WTC11 (cell line): ENCODE measurements at regions not wholly inside any gene's neighbourhood (a gene's known extent, or its start where the extent isn't known, plus 50 kb on each side); places are given as distances from the start of the nearest gene placed in this dataset.

ENCODE experiments used
- ATAC-seq: fragments of 200-7000 bp; cut with Tn5 transposase; 2 replicates; pipeline ENCODE4 v1.10.0; 2021; ENCODE audit warnings: mild to moderate bottlenecking, moderate library complexity
- CTCF ChIA-PET: fragments of 300-600 bp; sonication (Branson Sonifier 250); formaldehyde crosslinking; loops from one replicate; lab custom pipeline; 2021; ENCODE audit warnings: antibody characterized with exemption; lab: Charles Lee
- POLR2A ChIA-PET: fragments of 350-600 bp; sonication (Branson Sonifier 250); formaldehyde crosslinking; loops from one replicate; lab custom pipeline; 2021; ENCODE audit warnings: antibody characterized with exemption; lab: Charles Lee
- DNase-seq: peaks from one replicate; pipeline ENCODE4 v3.0.0; 2021; ENCODE audit warnings: low spot score
- H3K27ac Mint-ChIP-seq: 2 replicates; pipeline ENCODE4 v1.8.0; 2021; ENCODE audit warnings: mixed read lengths
- H3K27me3 Mint-ChIP-seq: 2 replicates; pipeline ENCODE4 v1.8.0; 2021; ENCODE audit warnings: low read depth, mild to moderate bottlenecking, moderate library complexity, mixed read lengths
- H3K36me3 Mint-ChIP-seq: 2 replicates; pipeline ENCODE4 v1.8.0; 2021; ENCODE audit warnings: mixed read lengths
- H3K4me1 Mint-ChIP-seq: 2 replicates; pipeline ENCODE4 v1.8.0; 2022; ENCODE audit warnings: mixed read lengths
- H3K4me3 Mint-ChIP-seq: 2 replicates; pipeline ENCODE4 v1.8.0; 2021; ENCODE audit warnings: mild to moderate bottlenecking, moderate library complexity, mixed read lengths
- H3K9me3 Mint-ChIP-seq: 2 replicates; pipeline ENCODE4 v1.8.0; 2021; ENCODE audit warnings: mixed read lengths
- ATF1 ChIP-seq: sonication (generic); formaldehyde crosslinking; IDR thresholded peaks from 2 replicates; pipeline ENCODE4 v1.8.1; 2023; ENCODE audit warnings: mild to moderate bottlenecking, moderate library complexity, missing genetic modification reagents
- CBFB ChIP-seq: sonication (generic); formaldehyde crosslinking; IDR thresholded peaks from 2 replicates; pipeline ENCODE4 v1.8.1; 2022; ENCODE audit warnings: mild to moderate bottlenecking, low read depth, missing genetic modification reagents
- CREB1 ChIP-seq: sonication (generic); formaldehyde crosslinking; IDR thresholded peaks from 2 replicates; pipeline ENCODE4 v1.8.0; 2023; ENCODE audit warnings: mild to moderate bottlenecking, missing genetic modification reagents
- EMX1 ChIP-seq: fragments of 250-450 bp; sonication (Bioruptor Pico); IDR thresholded peaks from 2 replicates; pipeline ENCODE4 v1.8.0; 2021; ENCODE audit warnings: mild to moderate bottlenecking
- GRHL2 ChIP-seq: fragments of 250-450 bp; sonication (Bioruptor Pico); IDR thresholded peaks from 2 replicates; pipeline ENCODE4 v1.8.0; 2022; ENCODE audit warnings: mild to moderate bottlenecking, moderate library complexity; ENCODE audit not compliant: insufficient replicate concordance, severe bottlenecking
- GTF2I ChIP-seq: fragments of 250-450 bp; sonication (Bioruptor Pico); conservative IDR thresholded peaks from 2 replicates; pipeline ENCODE4 v1.4.0; 2021; ENCODE audit warnings: mild to moderate bottlenecking
- MXD4 ChIP-seq: fragments of 250-450 bp; sonication (Bioruptor Pico); IDR thresholded peaks from 2 replicates; pipeline ENCODE4 v1.8.0; 2021; ENCODE audit warnings: mild to moderate bottlenecking, moderate library complexity, borderline replicate concordance
- MYBL2 ChIP-seq: sonication (generic); formaldehyde crosslinking; IDR thresholded peaks from 2 replicates; pipeline ENCODE4 v1.8.1; 2023; ENCODE audit warnings: mild to moderate bottlenecking, moderate library complexity, missing genetic modification reagents
- RORB ChIP-seq: fragments of 250-450 bp; sonication (Bioruptor Pico); IDR thresholded peaks from 2 replicates; pipeline ENCODE4 v1.9.0; 2021; ENCODE audit warnings: mild to moderate bottlenecking
- SP1 ChIP-seq: sonication (generic); formaldehyde crosslinking; conservative IDR thresholded peaks from 2 replicates; pipeline ENCODE4 v1.8.1; 2022; ENCODE audit warnings: missing genetic modification reagents
- ZNF121 ChIP-seq: sonication (generic); formaldehyde crosslinking; IDR thresholded peaks from 2 replicates; pipeline ENCODE4 v1.8.0; 2023; ENCODE audit warnings: missing genetic modification reagents
- TF ChIP-seq, protein P1 (sequence below): sonication (generic); formaldehyde crosslinking; IDR thresholded peaks from 2 replicates; pipeline ENCODE4 v1.8.1; 2023; ENCODE audit warnings: mild to moderate bottlenecking, missing genetic modification reagents, moderate library complexity
- TF ChIP-seq, protein P2 (sequence below): fragments of 250-450 bp; sonication (Bioruptor Pico); IDR thresholded peaks from 2 replicates; pipeline ENCODE4 v1.9.0; 2021; ENCODE audit warnings: mild to moderate bottlenecking, borderline replicate concordance
- TF ChIP-seq, protein P3 (sequence below): sonication (generic); formaldehyde crosslinking; IDR thresholded peaks from 2 replicates; pipeline ENCODE4 v1.8.1; 2023; ENCODE audit warnings: mild to moderate bottlenecking, missing genetic modification reagents
- TF ChIP-seq, protein P4 (sequence below): fragments of 250-450 bp; sonication (Bioruptor Pico); IDR thresholded peaks from 2 replicates; pipeline ENCODE4 v1.9.0; 2021; ENCODE audit warnings: mild to moderate bottlenecking
- TF ChIP-seq, protein P5 (sequence below): sonication (generic); formaldehyde crosslinking; IDR thresholded peaks from 2 replicates; pipeline ENCODE4 v1.8.1; 2022; ENCODE audit warnings: mild to moderate bottlenecking, missing genetic modification reagents, moderate library complexity, borderline replicate concordance
- TF ChIP-seq, protein P6 (sequence below): sonication (generic); formaldehyde crosslinking; conservative IDR thresholded peaks from 2 replicates; pipeline ENCODE4 v1.8.1; 2022; ENCODE audit warnings: mild to moderate bottlenecking, missing genetic modification reagents

DNA sequence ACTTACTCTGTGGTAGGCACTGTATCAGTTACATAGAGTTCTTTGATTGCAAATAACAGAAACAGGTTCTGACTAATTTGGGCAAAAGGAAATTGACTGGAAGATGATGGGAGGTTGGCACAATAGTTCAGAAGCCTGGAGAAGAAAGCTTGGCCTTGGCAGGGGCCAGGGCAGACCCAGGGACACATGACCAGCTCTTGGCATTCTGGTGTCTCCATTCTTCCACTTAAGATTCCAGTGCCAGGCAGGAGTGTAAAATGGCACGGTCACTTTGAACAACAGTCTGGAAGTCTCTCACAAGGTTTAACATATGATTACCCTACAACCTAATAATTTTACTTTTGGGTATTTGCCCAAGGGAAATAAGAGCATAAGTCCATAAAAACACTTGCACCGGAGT, 175.9 kb downstream of the BCOR start:
- Mint-ChIP-seq H3K27me3 (no peaks in the 10 kb centered on the region; the same call in 1 of the 2 replicates), H3K4me1 (peaks cover 8% of the 10 kb centered on the region; the same call in 1 of the 2 replicates), H3K9me3 (no peaks in the 10 kb centered on the region), H3K36me3 (no peaks in the 10 kb centered on the region), H3K27ac (no peak overlapping the region), H3K4me3 (no peak overlapping the region)
- ATAC-seq (no peak), DNase-seq (no peak)
- ChIA-PET POLR2A (no interaction called here), CTCF (no interaction called here)
- TF ChIP-seq EMX1 (CRISPR knock-in tag) (no peak), ZNF121 (no peak), CREB1 (CRISPR knock-in tag) (no peak), RORB (no peak)
- TF ChIP-seq, protein P1, sequence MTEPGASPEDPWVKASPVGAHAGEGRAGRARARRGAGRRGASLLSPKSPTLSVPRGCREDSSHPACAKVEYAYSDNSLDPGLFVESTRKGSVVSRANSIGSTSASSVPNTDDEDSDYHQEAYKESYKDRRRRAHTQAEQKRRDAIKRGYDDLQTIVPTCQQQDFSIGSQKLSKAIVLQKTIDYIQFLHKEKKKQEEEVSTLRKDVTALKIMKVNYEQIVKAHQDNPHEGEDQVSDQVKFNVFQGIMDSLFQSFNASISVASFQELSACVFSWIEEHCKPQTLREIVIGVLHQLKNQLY, result no peak
- TF ChIP-seq, protein P2, sequence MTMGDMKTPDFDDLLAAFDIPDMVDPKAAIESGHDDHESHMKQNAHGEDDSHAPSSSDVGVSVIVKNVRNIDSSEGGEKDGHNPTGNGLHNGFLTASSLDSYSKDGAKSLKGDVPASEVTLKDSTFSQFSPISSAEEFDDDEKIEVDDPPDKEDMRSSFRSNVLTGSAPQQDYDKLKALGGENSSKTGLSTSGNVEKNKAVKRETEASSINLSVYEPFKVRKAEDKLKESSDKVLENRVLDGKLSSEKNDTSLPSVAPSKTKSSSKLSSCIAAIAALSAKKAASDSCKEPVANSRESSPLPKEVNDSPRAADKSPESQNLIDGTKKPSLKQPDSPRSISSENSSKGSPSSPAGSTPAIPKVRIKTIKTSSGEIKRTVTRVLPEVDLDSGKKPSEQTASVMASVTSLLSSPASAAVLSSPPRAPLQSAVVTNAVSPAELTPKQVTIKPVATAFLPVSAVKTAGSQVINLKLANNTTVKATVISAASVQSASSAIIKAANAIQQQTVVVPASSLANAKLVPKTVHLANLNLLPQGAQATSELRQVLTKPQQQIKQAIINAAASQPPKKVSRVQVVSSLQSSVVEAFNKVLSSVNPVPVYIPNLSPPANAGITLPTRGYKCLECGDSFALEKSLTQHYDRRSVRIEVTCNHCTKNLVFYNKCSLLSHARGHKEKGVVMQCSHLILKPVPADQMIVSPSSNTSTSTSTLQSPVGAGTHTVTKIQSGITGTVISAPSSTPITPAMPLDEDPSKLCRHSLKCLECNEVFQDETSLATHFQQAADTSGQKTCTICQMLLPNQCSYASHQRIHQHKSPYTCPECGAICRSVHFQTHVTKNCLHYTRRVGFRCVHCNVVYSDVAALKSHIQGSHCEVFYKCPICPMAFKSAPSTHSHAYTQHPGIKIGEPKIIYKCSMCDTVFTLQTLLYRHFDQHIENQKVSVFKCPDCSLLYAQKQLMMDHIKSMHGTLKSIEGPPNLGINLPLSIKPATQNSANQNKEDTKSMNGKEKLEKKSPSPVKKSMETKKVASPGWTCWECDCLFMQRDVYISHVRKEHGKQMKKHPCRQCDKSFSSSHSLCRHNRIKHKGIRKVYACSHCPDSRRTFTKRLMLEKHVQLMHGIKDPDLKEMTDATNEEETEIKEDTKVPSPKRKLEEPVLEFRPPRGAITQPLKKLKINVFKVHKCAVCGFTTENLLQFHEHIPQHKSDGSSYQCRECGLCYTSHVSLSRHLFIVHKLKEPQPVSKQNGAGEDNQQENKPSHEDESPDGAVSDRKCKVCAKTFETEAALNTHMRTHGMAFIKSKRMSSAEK, result no peak
- TF ChIP-seq, protein P3, sequence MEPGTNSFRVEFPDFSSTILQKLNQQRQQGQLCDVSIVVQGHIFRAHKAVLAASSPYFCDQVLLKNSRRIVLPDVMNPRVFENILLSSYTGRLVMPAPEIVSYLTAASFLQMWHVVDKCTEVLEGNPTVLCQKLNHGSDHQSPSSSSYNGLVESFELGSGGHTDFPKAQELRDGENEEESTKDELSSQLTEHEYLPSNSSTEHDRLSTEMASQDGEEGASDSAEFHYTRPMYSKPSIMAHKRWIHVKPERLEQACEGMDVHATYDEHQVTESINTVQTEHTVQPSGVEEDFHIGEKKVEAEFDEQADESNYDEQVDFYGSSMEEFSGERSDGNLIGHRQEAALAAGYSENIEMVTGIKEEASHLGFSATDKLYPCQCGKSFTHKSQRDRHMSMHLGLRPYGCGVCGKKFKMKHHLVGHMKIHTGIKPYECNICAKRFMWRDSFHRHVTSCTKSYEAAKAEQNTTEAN (CRISPR knock-in tag), result no peak
- TF ChIP-seq, protein P4, sequence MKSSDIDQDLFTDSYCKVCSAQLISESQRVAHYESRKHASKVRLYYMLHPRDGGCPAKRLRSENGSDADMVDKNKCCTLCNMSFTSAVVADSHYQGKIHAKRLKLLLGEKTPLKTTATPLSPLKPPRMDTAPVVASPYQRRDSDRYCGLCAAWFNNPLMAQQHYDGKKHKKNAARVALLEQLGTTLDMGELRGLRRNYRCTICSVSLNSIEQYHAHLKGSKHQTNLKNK (CRISPR knock-in tag), result no peak
- TF ChIP-seq, protein P5, sequence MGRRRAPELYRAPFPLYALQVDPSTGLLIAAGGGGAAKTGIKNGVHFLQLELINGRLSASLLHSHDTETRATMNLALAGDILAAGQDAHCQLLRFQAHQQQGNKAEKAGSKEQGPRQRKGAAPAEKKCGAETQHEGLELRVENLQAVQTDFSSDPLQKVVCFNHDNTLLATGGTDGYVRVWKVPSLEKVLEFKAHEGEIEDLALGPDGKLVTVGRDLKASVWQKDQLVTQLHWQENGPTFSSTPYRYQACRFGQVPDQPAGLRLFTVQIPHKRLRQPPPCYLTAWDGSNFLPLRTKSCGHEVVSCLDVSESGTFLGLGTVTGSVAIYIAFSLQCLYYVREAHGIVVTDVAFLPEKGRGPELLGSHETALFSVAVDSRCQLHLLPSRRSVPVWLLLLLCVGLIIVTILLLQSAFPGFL (CRISPR knock-in tag), result no peak

DNA sequence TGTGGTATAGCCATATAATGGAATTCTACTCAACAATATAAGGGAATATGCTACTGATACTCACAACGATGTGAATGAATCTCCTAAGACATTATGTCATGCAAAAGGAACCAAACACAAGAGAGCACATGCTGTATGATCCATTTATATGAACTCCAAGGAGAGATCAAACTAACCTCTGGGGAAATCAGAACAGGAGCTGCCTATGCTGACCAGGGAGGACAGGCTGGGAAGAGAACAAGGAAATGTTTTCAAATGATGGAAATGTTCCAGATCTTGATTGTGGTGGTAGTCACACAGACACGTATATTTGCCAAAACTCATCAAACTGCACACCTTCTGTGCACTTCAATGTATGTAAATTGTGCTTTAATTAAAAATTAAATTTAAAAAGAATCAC, 175.3 kb downstream of the BCOR start:
- Mint-ChIP-seq H3K9me3 (no peaks in the 10 kb centered on the region), H3K36me3 (no peaks in the 10 kb centered on the region), H3K27me3 (no peaks in the 10 kb centered on the region), H3K27ac (no peak overlapping the region), H3K4me1 (peaks cover 11% of the 10 kb centered on the region; the same call in 1 of the 2 replicates), H3K4me3 (no peak overlapping the region)
- ChIA-PET CTCF (no interaction called here), POLR2A (no interaction called here)
- no peak for DNase-seq
- no peak for ATAC-seq
- TF ChIP-seq GRHL2 (CRISPR knock-in tag) (no peak), GTF2I (CRISPR knock-in tag) (no peak), ATF1 (CRISPR knock-in tag) (no peak), MYBL2 (CRISPR knock-in tag) (no peak), SP1 (CRISPR knock-in tag) (no peak), CBFB (CRISPR knock-in tag) (no peak), MXD4 (CRISPR knock-in tag) (no peak), CREB1 (CRISPR knock-in tag) (no peak)
- TF ChIP-seq, protein P6, sequence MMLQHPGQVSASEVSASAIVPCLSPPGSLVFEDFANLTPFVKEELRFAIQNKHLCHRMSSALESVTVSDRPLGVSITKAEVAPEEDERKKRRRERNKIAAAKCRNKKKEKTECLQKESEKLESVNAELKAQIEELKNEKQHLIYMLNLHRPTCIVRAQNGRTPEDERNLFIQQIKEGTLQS, result no peak
